NCI-H460 (cell line): ENCODE measurements at regions not wholly inside any gene's neighbourhood (a gene's known extent, or its start where the extent isn't known, plus 50 kb on each side); places are given as distances from the start of the nearest gene placed in this dataset.

Source experiments
- DNase-seq: peaks from one replicate; pipeline ENCODE4 v3.0.0-alpha.2; 2016; ENCODE audit warnings: low read depth; ENCODE audit errors: extremely low read depth

GRCh38 chr18:38886861-38887670 is 1321.5 kb upstream of the CELF4 start:
- DNase-seq = no peak

- DNase-seq = no peak
Observed at GRCh38 chr18:38886235-38886634, 1320.6 kb upstream of the CELF4 start.

GRCh38 chr18:38884050-38884449 is 1318.5 kb upstream of the CELF4 start:
- no peak for DNase-seq

GRCh38 chr18:38883111-38883510 is 1317.5 kb upstream of the CELF4 start:
- DNase-seq = no peak

GRCh38 chr18:38879871-38880270 is 1314.3 kb upstream of the CELF4 start:
- no peak for DNase-seq

- no peak for DNase-seq
Observed at GRCh38 chr18:38872342-38872741, 1306.7 kb upstream of the CELF4 start.

GRCh38 chr18:38868757-38869156 is 1303.2 kb upstream of the CELF4 start:
- no peak for DNase-seq

GRCh38 chr18:38867680-38868079 is 1302.1 kb upstream of the CELF4 start:
- no peak for DNase-seq

GRCh38 chr18:38851526-38851925 is 1285.9 kb upstream of the CELF4 start:
- no peak for DNase-seq

- no peak for DNase-seq
Observed at GRCh38 chr18:38847326-38847725, 1281.7 kb upstream of the CELF4 start.

- DNase-seq = no peak
Observed at GRCh38 chr18:38843291-38843690, 1277.7 kb upstream of the CELF4 start.

GRCh38 chr18:38826247-38826646 is 1260.6 kb upstream of the CELF4 start:
- no peak for DNase-seq

GRCh38 chr18:38811209-38811608 is 1245.6 kb upstream of the CELF4 start:
- no peak for DNase-seq

GRCh38 chr18:38810789-38811188 is 1245.2 kb upstream of the CELF4 start:
- no peak for DNase-seq

GRCh38 chr18:38807915-38808314 is 1242.3 kb upstream of the CELF4 start:
- DNase-seq = no peak

- no peak for DNase-seq
Observed at GRCh38 chr18:38805256-38805655, 1239.7 kb upstream of the CELF4 start.

- DNase-seq = no peak
Observed at GRCh38 chr18:38801640-38802039, 1236.0 kb upstream of the CELF4 start.

GRCh38 chr18:38796762-38797161 is 1231.2 kb upstream of the CELF4 start:
- DNase-seq = no peak

- no peak for DNase-seq
Observed at GRCh38 chr18:38792731-38793130, 1227.1 kb upstream of the CELF4 start.

GRCh38 chr18:38790786-38791185 is 1225.2 kb upstream of the CELF4 start:
- no peak for DNase-seq

GRCh38 chr18:38790303-38790702 is 1224.7 kb upstream of the CELF4 start:
- DNase-seq = no peak

GRCh38 chr18:38789141-38789540 is 1223.5 kb upstream of the CELF4 start:
- no peak for DNase-seq

GRCh38 chr18:38786906-38787305 is 1221.3 kb upstream of the CELF4 start:
- no peak for DNase-seq
